CD4-positive, alpha-beta T cell (primary cell): ENCODE measurements at regions not wholly inside any gene's neighbourhood (a gene's known extent, or its start where the extent isn't known, plus 50 kb on each side); places are given as distances from the start of the nearest gene placed in this dataset.

ENCODE experiments used
- ATAC-seq: fragments of 200-7000 bp; cut with Tn5 transposase; one replicate; pipeline ENCODE4 v1.10.0; 2022; ENCODE audit warnings: mild to moderate bottlenecking; ENCODE audit not compliant: poor library complexity
- CTCF ChIA-PET: fragments of 350-600 bp; sonication (Branson Sonifier 250); formaldehyde crosslinking; loops from one replicate; lab custom pipeline; 2021; ENCODE audit warnings: antibody characterized with exemption, inconsistent platforms; lab: Charles Lee
- POLR2A ChIA-PET: fragments of 350-600 bp; sonication (Branson Sonifier 250); formaldehyde crosslinking; loops from one replicate; lab custom pipeline; 2021; ENCODE audit warnings: antibody characterized with exemption, inconsistent platforms; lab: Charles Lee
- DNase-seq, 14 experiments: peaks; one replicate each; pipeline ENCODE4 v3.0.0-alpha.2; 2013 to 2020; ENCODE audit warnings: mixed read lengths in 2 of 14
- H3K27ac ChIP-seq, 2 donors: one replicate each; pipeline versions ENCODE4 v1.5.1 to v1.7.0; 2013; ENCODE audit warnings: low read length in 2 of 2, low read depth in 1 of 2, mild to moderate bottlenecking in 1 of 2
- H3K27me3 ChIP-seq, 2 experiments: 1 replicate in 1 of 2; 2 replicates in 1 of 2; pipeline versions ENCODE4 v1.6.1 to v1.7.0; 2013; ENCODE audit warnings: low read length in 2 of 2, control low read depth in 1 of 2, mild to moderate bottlenecking in 1 of 2, moderate library complexity in 1 of 2; ENCODE audit not compliant: insufficient read depth in 2 of 2, control insufficient read depth in 1 of 2
- H3K36me3 ChIP-seq: one replicate; pipeline ENCODE4 v1.6.1; 2013; ENCODE audit warnings: low read length, control low read depth; ENCODE audit not compliant: insufficient read depth
- H3K4me1 ChIP-seq: one replicate; pipeline ENCODE4 v1.6.1; 2013; ENCODE audit warnings: low read length, control low read depth; ENCODE audit not compliant: insufficient read depth
- H3K4me3 ChIP-seq: one replicate; pipeline ENCODE4 v1.5.1; 2013; ENCODE audit warnings: mild to moderate bottlenecking, low read length, moderate library complexity
- H3K9me3 ChIP-seq, 2 experiments: 1 replicate in 1 of 2; 2 replicates in 1 of 2; pipeline versions ENCODE4 v1.6.1 to v1.7.0; 2013; ENCODE audit warnings: low read length in 2 of 2, mild to moderate bottlenecking in 2 of 2, control low read depth in 1 of 2, moderate library complexity in 1 of 2; ENCODE audit not compliant: control insufficient read depth in 1 of 2, insufficient read depth in 1 of 2
- H3K27ac Mint-ChIP-seq: one replicate; pipeline ENCODE4 v1.8.0; 2020; ENCODE audit warnings: mixed read lengths
- H3K27me3 Mint-ChIP-seq: one replicate; pipeline ENCODE4 v1.8.0; 2021; ENCODE audit warnings: mixed read lengths
- H3K36me3 Mint-ChIP-seq: one replicate; pipeline ENCODE4 v1.8.0; 2021; ENCODE audit warnings: low read depth, mixed read lengths
- H3K4me1 Mint-ChIP-seq: one replicate; pipeline ENCODE4 v1.8.0; 2021; ENCODE audit warnings: low read depth, mixed read lengths
- H3K4me3 Mint-ChIP-seq: one replicate; pipeline ENCODE4 v1.8.0; 2020; ENCODE audit warnings: mild to moderate bottlenecking, mixed read lengths
- H3K9me3 Mint-ChIP-seq: one replicate; pipeline ENCODE4 v1.8.0; 2020; ENCODE audit warnings: mixed read lengths
- CTCF ChIP-seq: fragments of 200-600 bp; IDR thresholded peaks from one replicate; pipeline ENCODE4 v1.8.0; 2022; ENCODE audit warnings: antibody characterized with exemption, mild to moderate bottlenecking
- intact Hi-C, 2 experiments: fragments of 100-400 bp; cut with DNase I in 1 of 2; cut with micrococcal nuclease in 1 of 2; formaldehyde crosslinking; loops; one replicate each; pipeline versions ENCODE4 v1.15.1 to v1.9.0; 2023 to 2025; cut with DNase I, micrococcal nuclease

- H3K4me1 Mint-ChIP-seq: no peaks in the 10 kb centered on the region
- H3K4me1 ChIP-seq: no peaks in the 10 kb centered on the region
- H3K4me3 Mint-ChIP-seq: no peak overlapping the region
- H3K9me3 ChIP-seq: no peaks in the 10 kb centered on the region
- no peaks in the 10 kb centered on the region for H3K36me3 ChIP-seq
- CTCF ChIA-PET: no interaction called here
- intact Hi-C loops: no loop called here
- POLR2A ChIA-PET: no interaction called here
- no peak overlapping the region for H3K27ac ChIP-seq
- TF ChIP-seq CTCF: no peak
- H3K9me3 Mint-ChIP-seq: no peaks in the 10 kb centered on the region
- H3K36me3 Mint-ChIP-seq: no peaks in the 10 kb centered on the region
- peaks cover 0 to 3% of the 10 kb centered on the region in 2 experiments for H3K27me3 ChIP-seq
- ATAC-seq: no peak
- no peak for DNase-seq
- peaks cover 5% of the 10 kb centered on the region for H3K27me3 Mint-ChIP-seq
- H3K4me3 ChIP-seq: no peak overlapping the region
- H3K27ac Mint-ChIP-seq: no peak overlapping the region
Observed at GRCh38 chr2:46848447-46848846, 67.2 kb downstream of the MCFD2 start.

GRCh38 chr2:46847726-46848412, 67.7 kb downstream of the MCFD2 start:
- Mint-ChIP-seq H3K9me3 (no peaks in the 10 kb centered on the region), H3K27ac (no peak overlapping the region), H3K4me3 (no peak overlapping the region), H3K36me3 (no peaks in the 10 kb centered on the region), H3K27me3 (peaks cover 5% of the 10 kb centered on the region), H3K4me1 (no peaks in the 10 kb centered on the region)
- Histone ChIP-seq H3K9me3 (no peaks in the 10 kb centered on the region), H3K4me3 (no peak overlapping the region), H3K36me3 (no peaks in the 10 kb centered on the region), H3K4me1 (no peaks in the 10 kb centered on the region), H3K27ac (no peak overlapping the region), H3K27me3 (peaks cover 0 to 3% of the 10 kb centered on the region in 2 experiments)
- DNase-seq: no peak
- no peak for TF ChIP-seq CTCF
- intact Hi-C loops: no loop called here
- POLR2A ChIA-PET: no interaction called here
- CTCF ChIA-PET: no interaction called here
- ATAC-seq: no peak

GRCh38 chr2:46847185-46847710, 68.4 kb downstream of the MCFD2 start:
- Histone ChIP-seq H3K4me3 (no peak overlapping the region), H3K27ac (no peak overlapping the region), H3K4me1 (no peaks in the 10 kb centered on the region), H3K36me3 (no peaks in the 10 kb centered on the region), H3K27me3 (peaks cover 0 to 3% of the 10 kb centered on the region in 2 experiments), H3K9me3 (no peaks in the 10 kb centered on the region)
- intact Hi-C loops: no loop called here
- Mint-ChIP-seq H3K27ac (no peak overlapping the region), H3K27me3 (peaks cover 5% of the 10 kb centered on the region), H3K9me3 (no peaks in the 10 kb centered on the region), H3K4me1 (no peaks in the 10 kb centered on the region), H3K36me3 (no peaks in the 10 kb centered on the region), H3K4me3 (no peak overlapping the region)
- TF ChIP-seq CTCF: no peak
- CTCF ChIA-PET: no interaction called here
- ATAC-seq (no peak), DNase-seq (no peak)
- POLR2A ChIA-PET: no interaction called here
